ENCODE measurements at regions not wholly inside any gene's neighbourhood (a gene's known extent, or its start where the extent isn't known, plus 50 kb on each side); places are given as distances from the start of the nearest gene placed in this dataset.

GRCh38 chr7:10070899-10071298 is 902.8 kb upstream of the PHF14 start:
- no peak for DNase-seq

- no peak for DNase-seq
These were observed 897.8 kb upstream of the PHF14 start for GRCh38 chr7:10075866-10076265.

- DNase-seq, result no peak
These were observed 896.9 kb upstream of the PHF14 start for GRCh38 chr7:10076660-10077300.

GRCh38 chr7:10079572-10079971 is 894.1 kb upstream of the PHF14 start:
- no peak for DNase-seq

GRCh38 chr7:10082896-10083295 is 890.8 kb upstream of the PHF14 start:
- DNase-seq, result no peak

- no peak for DNase-seq
These were observed 889.9 kb upstream of the PHF14 start for GRCh38 chr7:10083766-10084165.

- DNase-seq, result no peak
These were observed 888.4 kb upstream of the PHF14 start for GRCh38 chr7:10085231-10085630.

- DNase-seq, result no peak
These were observed 873.1 kb upstream of the PHF14 start for GRCh38 chr7:10100572-10100971.

- DNase-seq, result no peak
These were observed 872.3 kb upstream of the PHF14 start for GRCh38 chr7:10101351-10101750.

GRCh38 chr7:10104292-10104691 is 869.4 kb upstream of the PHF14 start:
- no peak for DNase-seq

- DNase-seq, result no peak
These were observed 867.1 kb upstream of the PHF14 start for GRCh38 chr7:10106609-10107008.

- no peak for DNase-seq
These were observed 857.2 kb upstream of the PHF14 start for GRCh38 chr7:10116511-10116910.

GRCh38 chr7:10117815-10118214 is 855.9 kb upstream of the PHF14 start:
- no peak for DNase-seq

GRCh38 chr7:10120936-10121335 is 852.7 kb upstream of the PHF14 start:
- DNase-seq, result no peak

GRCh38 chr7:10121631-10122030 is 852.0 kb upstream of the PHF14 start:
- DNase-seq, result no peak

- no peak for DNase-seq
These were observed 851.0 kb upstream of the PHF14 start for GRCh38 chr7:10122551-10123100.

GRCh38 chr7:10128748-10129147 is 844.9 kb upstream of the PHF14 start:
- DNase-seq, result no peak

GRCh38 chr7:10138087-10138854 is 835.4 kb upstream of the PHF14 start:
- no peak for DNase-seq

GRCh38 chr7:10146271-10146670 is 827.4 kb upstream of the PHF14 start:
- DNase-seq, result no peak

GRCh38 chr7:10156972-10157371 is 816.7 kb upstream of the PHF14 start:
- no peak for DNase-seq

- DNase-seq, result no peak
These were observed 791.7 kb upstream of the PHF14 start for GRCh38 chr7:10181996-10182395.

- DNase-seq, result no peak
These were observed 781.6 kb upstream of the PHF14 start for GRCh38 chr7:10192074-10192473.

- no peak for DNase-seq
These were observed 768.0 kb upstream of the PHF14 start for GRCh38 chr7:10205696-10206095.

- DNase-seq, result no peak
These were observed 763.7 kb upstream of the PHF14 start for GRCh38 chr7:10210000-10210399.

Measured in GF-D8 (cell line).